Mucosa of rectum (tissue), 2 donors: ENCODE measurements at regions not wholly inside any gene's neighbourhood (a gene's known extent, or its start where the extent isn't known, plus 50 kb on each side); places are given as distances from the start of the nearest gene placed in this dataset.

ENCODE experiments used
- H3K27ac ChIP-seq, 2 donors: one replicate each; pipeline ENCODE4 v1.7.0; 2013; ENCODE audit warnings: inconsistent platforms in 2 of 2, low read depth in 2 of 2, low read length in 2 of 2
- H3K27me3 ChIP-seq, 2 donors: one replicate each; pipeline ENCODE4 v1.7.0; 2013; ENCODE audit warnings: low read length in 2 of 2; ENCODE audit not compliant: control insufficient read depth in 2 of 2, insufficient read depth in 2 of 2
- H3K36me3 ChIP-seq, 2 donors: one replicate each; pipeline ENCODE4 v1.7.0; 2013; ENCODE audit warnings: low read length in 2 of 2; ENCODE audit not compliant: control insufficient read depth in 2 of 2, insufficient read depth in 2 of 2
- H3K4me1 ChIP-seq, 2 donors: one replicate each; pipeline ENCODE4 v1.7.0; 2013; ENCODE audit warnings: low read length in 2 of 2, mild to moderate bottlenecking in 1 of 2; ENCODE audit not compliant: control insufficient read depth in 2 of 2, insufficient read depth in 2 of 2
- H3K4me3 ChIP-seq, 2 donors: one replicate each; pipeline ENCODE4 v1.7.0; 2013; ENCODE audit warnings: low read length in 2 of 2
- H3K9ac ChIP-seq, 2 donors: one replicate each; pipeline ENCODE4 v1.7.0; 2013; ENCODE audit warnings: low read length in 2 of 2, low read depth in 1 of 2, mild to moderate bottlenecking in 1 of 2
- H3K9me3 ChIP-seq, 2 donors: one replicate each; pipeline ENCODE4 v1.7.0; 2013; ENCODE audit warnings: low read length in 2 of 2; ENCODE audit not compliant: control insufficient read depth in 2 of 2
- donor health status: healthy.
- donor health status: Normal muscosa, but diverticular disease.

DNA sequence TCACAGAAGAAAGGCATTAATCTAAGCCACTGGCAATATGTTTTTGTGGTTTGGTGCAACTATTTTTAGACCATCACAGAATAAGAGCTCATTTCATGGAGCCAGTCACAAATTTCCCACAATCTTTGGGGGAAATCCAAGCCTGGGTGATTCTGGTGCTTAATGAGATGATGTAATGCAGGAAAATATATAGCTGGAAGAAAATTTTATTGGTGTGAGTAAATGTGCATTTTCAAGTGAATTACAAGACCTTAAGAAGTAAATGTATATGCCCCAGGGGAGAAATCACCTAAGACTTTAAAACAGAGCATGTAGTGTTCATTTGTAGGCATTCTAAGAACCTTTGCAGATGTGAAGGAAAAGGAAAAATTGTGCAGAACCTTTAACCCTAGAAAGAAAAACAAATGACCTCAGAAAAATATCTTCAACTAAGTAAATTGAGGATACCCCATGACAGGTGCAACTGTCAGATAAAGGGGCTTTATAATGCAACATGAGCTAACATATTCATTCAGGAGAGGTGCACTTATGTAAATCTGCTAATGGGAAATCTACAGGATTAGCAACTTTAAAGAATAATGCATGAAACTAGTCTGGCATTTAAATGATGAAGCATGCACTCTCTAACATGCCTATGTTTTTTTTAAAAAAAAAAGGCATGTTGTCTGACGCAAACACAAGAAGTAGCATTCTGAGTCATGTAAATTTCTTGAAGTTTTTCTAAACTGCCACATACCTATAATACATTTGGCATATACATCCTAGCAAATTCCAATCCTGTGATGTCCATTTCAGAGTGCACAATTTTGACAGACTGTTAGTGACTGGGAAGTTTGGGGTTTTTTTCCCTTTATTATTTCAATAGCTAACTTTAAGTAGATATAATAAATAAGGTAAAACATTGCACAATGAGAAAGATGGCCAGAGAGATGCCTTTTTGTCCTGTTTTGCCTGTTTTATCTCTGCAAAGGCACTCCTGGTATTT lies 105.1 kb downstream of the MEX3B start:
- no peak overlapping the region for H3K4me3 ChIP-seq
- no peaks in the 10 kb centered on the region for H3K36me3 ChIP-seq
- no peak overlapping the region for H3K9ac ChIP-seq
- no peaks in the 10 kb centered on the region for H3K9me3 ChIP-seq
- no peak overlapping the region for H3K27ac ChIP-seq
- no peaks in the 10 kb centered on the region for H3K27me3 ChIP-seq
- no peaks in the 10 kb centered on the region for H3K4me1 ChIP-seq

DNA sequence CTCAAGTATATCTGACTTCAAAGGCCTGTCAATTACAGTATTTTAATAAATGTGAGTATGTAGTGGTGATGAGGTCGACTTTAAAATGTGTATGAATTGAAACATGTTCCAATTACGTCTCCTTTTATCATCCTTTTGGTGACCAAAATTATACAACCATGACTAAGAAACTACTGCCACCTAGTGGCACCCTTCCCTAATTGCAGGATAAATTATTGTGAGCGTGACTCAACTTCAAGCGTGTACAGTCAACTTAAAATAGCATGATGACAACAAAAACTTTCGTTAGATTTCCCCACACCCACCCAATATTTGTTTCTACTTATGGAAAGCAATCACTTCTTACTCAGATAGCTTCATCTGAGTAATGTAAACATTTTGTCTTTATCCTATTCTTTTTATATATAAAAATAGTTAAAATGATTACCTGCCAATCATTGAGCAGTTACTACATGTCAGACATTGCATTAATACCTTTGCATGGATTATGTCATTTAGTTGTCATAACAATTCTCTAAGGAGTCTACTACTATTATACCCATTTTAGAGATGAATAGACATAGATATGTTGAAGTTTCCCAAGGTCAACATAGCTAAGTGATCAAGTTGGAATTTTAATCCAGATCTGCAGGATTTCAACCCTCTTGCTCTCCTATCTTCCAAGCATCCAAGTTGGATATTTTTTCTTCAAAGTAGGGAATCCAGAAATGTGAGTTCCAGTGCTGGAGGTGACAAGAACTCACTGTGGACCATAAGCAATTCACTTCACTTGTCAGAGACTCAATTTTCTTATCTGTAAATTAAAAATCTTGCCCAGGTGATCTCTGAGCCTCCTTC lies 106.0 kb downstream of the MEX3B start:
- H3K27me3 ChIP-seq = no peaks in the 10 kb centered on the region
- no peaks in the 10 kb centered on the region for H3K36me3 ChIP-seq
- no peak overlapping the region for H3K9ac ChIP-seq
- H3K4me3 ChIP-seq = no peak overlapping the region
- no peaks in the 10 kb centered on the region for H3K4me1 ChIP-seq
- no peaks in the 10 kb centered on the region for H3K9me3 ChIP-seq
- no peak overlapping the region for H3K27ac ChIP-seq

DNA sequence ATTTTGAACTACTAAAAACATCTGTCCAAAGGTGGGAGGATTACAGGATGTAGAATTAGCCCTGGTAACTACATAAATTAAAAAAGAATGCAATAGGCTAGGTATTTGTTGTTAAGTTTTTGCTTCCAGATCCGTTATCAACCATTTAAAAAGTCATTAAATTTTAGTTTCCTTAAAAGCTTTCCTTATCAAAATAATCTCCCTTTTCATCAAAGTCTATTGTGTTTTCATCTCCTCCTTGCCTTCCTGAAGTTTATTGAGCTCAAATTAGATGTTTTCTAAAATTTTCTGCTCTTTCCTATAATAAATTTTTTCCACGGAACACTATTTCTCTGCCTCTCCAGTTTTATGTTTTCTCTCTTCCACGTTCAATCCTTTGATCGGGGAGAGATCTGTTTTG lies 108.6 kb downstream of the MEX3B start:
- Histone ChIP-seq H3K9ac (no peak overlapping the region), H3K4me3 (no peak overlapping the region), H3K27me3 (no peaks in the 10 kb centered on the region), H3K4me1 (no peaks in the 10 kb centered on the region), H3K27ac (no peak overlapping the region), H3K36me3 (no peaks in the 10 kb centered on the region), H3K9me3 (no peaks in the 10 kb centered on the region)

- no peak overlapping the region for H3K9ac ChIP-seq
- no peaks in the 10 kb centered on the region for H3K27me3 ChIP-seq
- H3K36me3 ChIP-seq = no peaks in the 10 kb centered on the region
- H3K27ac ChIP-seq = no peak overlapping the region
- no peak overlapping the region for H3K4me3 ChIP-seq
- no peaks in the 10 kb centered on the region for H3K9me3 ChIP-seq
- peaks cover 0 to 2% of the 10 kb centered on the region in 2 donors for H3K4me1 ChIP-seq
These were observed 115.0 kb downstream of the MEX3B start for GRCh38 chr15:81930582-81931369.

DNA sequence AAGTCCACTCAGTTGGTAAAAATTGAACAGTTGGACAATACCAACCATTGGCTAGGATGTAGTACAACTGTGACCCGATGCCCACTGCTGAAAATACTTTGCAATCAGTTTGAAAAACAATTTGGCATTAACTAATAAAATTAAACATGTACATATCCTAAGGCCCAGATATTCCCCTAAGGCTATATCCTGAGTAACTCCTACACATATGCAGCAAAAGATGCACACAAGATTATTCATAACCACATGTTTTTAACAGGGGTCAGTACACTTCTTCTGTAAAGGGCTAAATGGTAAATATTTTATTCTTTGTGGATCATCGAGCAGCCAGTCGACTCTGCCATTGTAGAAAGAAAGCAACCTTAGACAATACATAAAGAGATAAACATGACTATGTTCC lies 116.3 kb downstream of the MEX3B start:
- H3K9me3 ChIP-seq = no peaks in the 10 kb centered on the region
- H3K27ac ChIP-seq = no peak overlapping the region
- no peaks in the 10 kb centered on the region for H3K36me3 ChIP-seq
- H3K4me1 ChIP-seq = peaks cover 0 to 2% of the 10 kb centered on the region in 2 donors
- no peak overlapping the region for H3K9ac ChIP-seq
- no peaks in the 10 kb centered on the region for H3K27me3 ChIP-seq
- no peak overlapping the region for H3K4me3 ChIP-seq

GRCh38 chr15:81926981-81927380 lies 118.8 kb downstream of the MEX3B start:
- no peak overlapping the region for H3K9ac ChIP-seq
- H3K36me3 ChIP-seq = no peaks in the 10 kb centered on the region
- H3K27ac ChIP-seq = no peak overlapping the region
- H3K27me3 ChIP-seq = no peaks in the 10 kb centered on the region
- H3K4me1 ChIP-seq = peaks cover 0 to 2% of the 10 kb centered on the region in 2 donors
- H3K4me3 ChIP-seq = no peak overlapping the region
- H3K9me3 ChIP-seq = no peaks in the 10 kb centered on the region

GRCh38 chr15:81924729-81925128 lies 121.1 kb downstream of the MEX3B start:
- Histone ChIP-seq H3K27me3 (no peaks in the 10 kb centered on the region), H3K36me3 (no peaks in the 10 kb centered on the region), H3K27ac (no peak overlapping the region), H3K9ac (no peak overlapping the region), H3K4me1 (no peaks in the 10 kb centered on the region), H3K4me3 (no peak overlapping the region), H3K9me3 (no peaks in the 10 kb centered on the region)

- no peaks in the 10 kb centered on the region for H3K36me3 ChIP-seq
- no peak overlapping the region for H3K9ac ChIP-seq
- H3K4me3 ChIP-seq = no peak overlapping the region
- no peaks in the 10 kb centered on the region for H3K4me1 ChIP-seq
- no peak overlapping the region for H3K27ac ChIP-seq
- H3K27me3 ChIP-seq = no peaks in the 10 kb centered on the region
- H3K9me3 ChIP-seq = no peaks in the 10 kb centered on the region
These were observed 122.1 kb downstream of the MEX3B start for GRCh38 chr15:81923561-81924350.

DNA sequence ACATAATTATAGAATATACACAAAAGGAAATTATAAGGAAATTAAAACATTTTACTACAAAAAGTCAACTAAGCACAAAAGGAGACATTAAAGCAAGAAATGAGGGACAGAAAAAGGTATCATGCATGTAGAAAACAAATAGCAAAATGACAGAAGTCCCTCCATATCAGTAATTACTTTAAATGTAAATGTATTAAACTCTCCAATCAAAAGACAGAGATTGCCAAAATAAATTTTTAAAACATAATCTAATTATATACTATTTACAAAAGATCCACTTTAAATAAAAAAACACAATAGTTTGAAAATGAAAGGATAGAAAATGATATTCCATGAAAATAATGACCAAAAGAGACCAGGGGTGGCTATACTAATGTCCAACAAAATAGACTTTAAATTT lies 123.7 kb downstream of the MEX3B start:
- H3K27ac ChIP-seq = no peak overlapping the region
- no peak overlapping the region for H3K9ac ChIP-seq
- H3K4me3 ChIP-seq = no peak overlapping the region
- H3K27me3 ChIP-seq = no peaks in the 10 kb centered on the region
- H3K4me1 ChIP-seq = no peaks in the 10 kb centered on the region
- H3K9me3 ChIP-seq = no peaks in the 10 kb centered on the region
- no peaks in the 10 kb centered on the region for H3K36me3 ChIP-seq
